Colonic mucosa (tissue), 4 donors: ENCODE measurements at regions not wholly inside any gene's neighbourhood (a gene's known extent, or its start where the extent isn't known, plus 50 kb on each side); places are given as distances from the start of the nearest gene placed in this dataset.

Source experiments
- DNase-seq: peaks from one replicate; pipeline ENCODE4 v3.0.0-alpha.2; 2020
- H3K27ac ChIP-seq: fragments of 200-600 bp; one replicate; pipeline ENCODE4 v1.8.0; 2021
- H3K27me3 ChIP-seq: fragments of 200-600 bp; one replicate; pipeline ENCODE4 v1.8.0; 2021
- H3K36me3 ChIP-seq: fragments of 200-600 bp; one replicate; pipeline ENCODE4 v1.8.0; 2021
- H3K4me1 ChIP-seq: fragments of 200-600 bp; one replicate; pipeline ENCODE4 v1.8.0; 2021; ENCODE audit warnings: mild to moderate bottlenecking
- H3K4me3 ChIP-seq: fragments of 200-600 bp; one replicate; pipeline ENCODE4 v1.8.0; 2021
- H3K9ac ChIP-seq, 2 donors: one replicate each; pipeline ENCODE4 v1.7.0; 2013; ENCODE audit warnings: control low read depth in 2 of 2, low read depth in 2 of 2, low read length in 2 of 2
- H3K9me3 ChIP-seq: fragments of 200-600 bp; one replicate; pipeline ENCODE4 v1.8.0; 2021
- intact Hi-C: fragments of 100-400 bp; cut with DNase I; formaldehyde crosslinking; loops from one replicate; pipeline ENCODE4 v1.14.1; 2022
- TF ChIP-seq, protein P1 (sequence below): fragments of 200-600 bp; IDR thresholded peaks from one replicate; pipeline ENCODE4 v1.8.0; 2022; ENCODE audit warnings: antibody characterized with exemption, mild to moderate bottlenecking
- donor health status: healthy.
- donor health status: DM: no; HTN: no; CAD: no.
- donor health status: DM: no; HTN: no; CAD: no.

DNA sequence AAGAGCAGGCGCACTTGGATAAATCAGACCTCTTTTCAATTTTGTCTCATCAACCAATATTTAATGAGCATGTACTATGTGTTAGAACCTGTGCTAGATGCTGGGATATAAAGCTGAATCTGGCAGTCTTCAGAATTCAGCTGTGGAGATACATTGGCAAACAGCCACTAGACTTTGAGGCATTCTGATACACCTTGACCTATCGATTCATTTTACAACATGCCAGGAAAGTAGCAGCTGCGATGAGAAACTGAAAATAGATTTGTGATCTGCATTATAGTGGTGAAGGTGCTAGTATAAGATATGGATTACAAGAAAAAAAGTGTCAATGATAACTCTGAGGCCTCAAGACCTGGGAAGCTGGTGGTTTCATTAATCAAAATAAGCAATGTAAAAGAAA lies 1338.1 kb upstream of the TENM4 start:
- Histone ChIP-seq H3K27me3 (no peaks in the 10 kb centered on the region), H3K9ac (no peak overlapping the region), H3K36me3 (no peaks in the 10 kb centered on the region), H3K27ac (no peak overlapping the region), H3K4me3 (no peak overlapping the region), H3K4me1 (no peaks in the 10 kb centered on the region), H3K9me3 (no peaks in the 10 kb centered on the region)
- TF ChIP-seq, protein P1, sequence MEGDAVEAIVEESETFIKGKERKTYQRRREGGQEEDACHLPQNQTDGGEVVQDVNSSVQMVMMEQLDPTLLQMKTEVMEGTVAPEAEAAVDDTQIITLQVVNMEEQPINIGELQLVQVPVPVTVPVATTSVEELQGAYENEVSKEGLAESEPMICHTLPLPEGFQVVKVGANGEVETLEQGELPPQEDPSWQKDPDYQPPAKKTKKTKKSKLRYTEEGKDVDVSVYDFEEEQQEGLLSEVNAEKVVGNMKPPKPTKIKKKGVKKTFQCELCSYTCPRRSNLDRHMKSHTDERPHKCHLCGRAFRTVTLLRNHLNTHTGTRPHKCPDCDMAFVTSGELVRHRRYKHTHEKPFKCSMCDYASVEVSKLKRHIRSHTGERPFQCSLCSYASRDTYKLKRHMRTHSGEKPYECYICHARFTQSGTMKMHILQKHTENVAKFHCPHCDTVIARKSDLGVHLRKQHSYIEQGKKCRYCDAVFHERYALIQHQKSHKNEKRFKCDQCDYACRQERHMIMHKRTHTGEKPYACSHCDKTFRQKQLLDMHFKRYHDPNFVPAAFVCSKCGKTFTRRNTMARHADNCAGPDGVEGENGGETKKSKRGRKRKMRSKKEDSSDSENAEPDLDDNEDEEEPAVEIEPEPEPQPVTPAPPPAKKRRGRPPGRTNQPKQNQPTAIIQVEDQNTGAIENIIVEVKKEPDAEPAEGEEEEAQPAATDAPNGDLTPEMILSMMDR, result no peak
- intact Hi-C loops, result no loop called here
- DNase-seq, result no peak

DNA sequence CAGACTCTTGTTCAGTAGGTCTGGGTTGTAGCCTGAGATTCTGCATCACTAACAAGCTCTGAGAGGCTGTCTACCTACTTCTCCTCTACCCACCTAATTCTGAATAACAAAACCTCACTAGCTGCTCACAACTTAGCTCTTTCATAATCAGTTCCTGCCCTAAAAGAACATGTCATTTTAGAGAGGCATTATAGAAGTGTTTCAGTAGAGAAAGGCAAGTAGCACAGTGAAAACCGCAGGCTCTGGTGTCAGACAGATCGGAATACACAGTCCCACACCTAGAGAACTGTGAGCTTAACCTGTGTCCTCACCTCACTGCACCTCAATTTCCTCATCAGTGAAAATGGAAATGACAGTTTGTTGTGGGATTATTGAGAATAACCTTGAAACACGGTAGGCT lies 1337.6 kb upstream of the TENM4 start:
- intact Hi-C loops, result no loop called here
- no peak overlapping the region for H3K27ac ChIP-seq

DNA sequence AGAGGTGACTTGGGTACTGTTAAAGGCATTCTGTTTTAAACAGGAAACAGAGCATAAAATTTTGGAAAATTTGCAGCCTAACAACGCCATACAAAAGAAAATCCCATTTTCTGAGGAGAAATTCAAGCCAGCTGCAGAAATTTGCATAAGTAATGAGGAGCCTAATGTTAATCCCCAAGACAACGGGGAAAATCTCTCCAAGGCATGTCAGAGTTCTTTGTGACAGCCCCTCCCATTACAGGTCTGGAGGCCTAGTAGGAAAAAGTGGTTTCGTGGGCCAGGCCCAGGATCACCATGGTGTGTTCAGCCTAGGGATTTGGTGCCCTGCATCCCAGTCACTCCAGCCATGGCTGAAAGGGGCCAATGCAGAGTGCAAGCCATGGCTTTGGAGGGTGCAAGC lies 1333.1 kb upstream of the TENM4 start:
- Histone ChIP-seq H3K9ac (no peak overlapping the region), H3K9me3 (no peaks in the 10 kb centered on the region), H3K4me1 (no peaks in the 10 kb centered on the region), H3K4me3 (no peak overlapping the region), H3K27ac (no peak overlapping the region), H3K27me3 (no peaks in the 10 kb centered on the region), H3K36me3 (no peaks in the 10 kb centered on the region)
- intact Hi-C loops, result no loop called here
- no peak for DNase-seq
- TF ChIP-seq, protein P1, result no peak

More for the DNA sequence above, 1337.6 kb upstream of the TENM4 start:
- H3K27me3 ChIP-seq, result no peaks in the 10 kb centered on the region
- H3K9me3 ChIP-seq, result no peaks in the 10 kb centered on the region
- no peak overlapping the region for H3K9ac ChIP-seq
- no peak overlapping the region for H3K4me3 ChIP-seq
- DNase-seq, result no peak
- H3K4me1 ChIP-seq, result no peaks in the 10 kb centered on the region
- TF ChIP-seq, protein P1, result no peak
- no peaks in the 10 kb centered on the region for H3K36me3 ChIP-seq

DNA sequence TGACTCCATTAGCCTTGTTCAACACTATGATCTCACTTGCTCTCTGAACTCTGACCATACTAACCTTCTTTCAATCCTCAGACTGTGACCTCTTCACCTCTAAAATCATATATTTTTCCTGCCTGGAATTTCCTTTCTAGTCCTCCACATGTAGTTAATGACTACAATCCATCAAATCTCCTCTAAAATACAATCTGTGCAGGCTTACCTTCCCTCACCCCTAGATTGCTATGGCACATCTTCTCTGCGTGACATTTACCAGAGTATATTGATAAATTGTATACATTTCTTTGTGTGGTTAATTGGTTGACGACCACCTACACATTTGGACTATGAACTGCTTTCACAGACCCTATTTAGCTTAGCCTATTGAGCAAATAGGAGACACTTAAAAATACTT lies 1330.2 kb upstream of the TENM4 start:
- intact Hi-C loops, result no loop called here
- no peaks in the 10 kb centered on the region for H3K27me3 ChIP-seq
- TF ChIP-seq, protein P1, result no peak
- H3K4me3 ChIP-seq, result no peak overlapping the region
- H3K9me3 ChIP-seq, result no peaks in the 10 kb centered on the region
- no peaks in the 10 kb centered on the region for H3K36me3 ChIP-seq
- no peak overlapping the region for H3K9ac ChIP-seq
- DNase-seq, result no peak
- no peak overlapping the region for H3K27ac ChIP-seq
- no peaks in the 10 kb centered on the region for H3K4me1 ChIP-seq

DNA sequence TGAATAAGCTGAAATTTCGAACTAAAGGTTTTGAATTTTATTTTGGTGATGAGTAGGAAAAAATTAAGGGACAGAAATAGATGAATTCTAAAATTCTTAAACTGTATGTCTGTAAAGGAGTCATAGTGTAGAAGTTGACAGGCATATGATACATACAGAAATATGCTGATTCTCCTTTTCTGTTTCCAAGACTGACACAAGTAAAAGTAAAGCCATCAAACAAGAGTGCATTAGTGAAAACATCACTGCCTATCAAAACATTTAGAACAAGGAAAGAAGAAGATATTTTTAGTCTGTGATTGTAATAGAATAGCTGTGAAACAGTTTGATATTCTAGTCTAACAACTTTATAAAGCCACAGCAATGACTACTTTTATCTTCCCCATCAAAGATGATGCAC lies 1318.0 kb upstream of the TENM4 start:
- no peak for DNase-seq
- TF ChIP-seq, protein P1, result no peak
- H3K9ac ChIP-seq, result no peak overlapping the region

More for the DNA sequence above, 1318.0 kb upstream of the TENM4 start:
- Histone ChIP-seq H3K4me3 (no peak overlapping the region), H3K27me3 (no peaks in the 10 kb centered on the region), H3K27ac (no peak overlapping the region), H3K36me3 (no peaks in the 10 kb centered on the region), H3K9me3 (no peaks in the 10 kb centered on the region), H3K4me1 (no peaks in the 10 kb centered on the region)
- intact Hi-C loops, result no loop called here
